Lower lobe of right lung (tissue), 2 donors: ENCODE measurements at regions not wholly inside any gene's neighbourhood (a gene's known extent, or its start where the extent isn't known, plus 50 kb on each side); places are given as distances from the start of the nearest gene placed in this dataset.

Experiments
- ATAC-seq, 2 donors: fragments of 200-7000 bp; cut with Tn5 transposase; one replicate each; pipeline ENCODE4 v1.9.1; 2020 to 2022; ENCODE audit warnings: mild to moderate bottlenecking in 2 of 2, moderate library complexity in 2 of 2
- DNase-seq: peaks from one replicate; pipeline ENCODE4 v3.0.0-alpha.2; 2020
- H3K27ac ChIP-seq: fragments of 200-600 bp; one replicate; pipeline ENCODE4 v1.8.0; 2022
- H3K27me3 ChIP-seq: fragments of 200-600 bp; one replicate; pipeline ENCODE4 v1.8.0; 2022; ENCODE audit warnings: low read depth
- H3K36me3 ChIP-seq: fragments of 200-600 bp; one replicate; pipeline ENCODE4 v1.8.0; 2022; ENCODE audit warnings: mild to moderate bottlenecking
- H3K4me1 ChIP-seq: fragments of 200-600 bp; one replicate; pipeline ENCODE4 v1.8.0; 2022
- H3K4me3 ChIP-seq: fragments of 200-600 bp; one replicate; pipeline ENCODE4 v1.8.0; 2022; ENCODE audit warnings: mild to moderate bottlenecking
- H3K9me3 ChIP-seq: fragments of 200-600 bp; one replicate; pipeline ENCODE4 v1.8.0; 2022
- CTCF ChIP-seq: fragments of 200-600 bp; IDR thresholded peaks from one replicate; pipeline ENCODE4 v1.8.0; 2022; ENCODE audit warnings: antibody characterized with exemption, mild to moderate bottlenecking
- intact Hi-C: fragments of 100-400 bp; cut with DNase I; formaldehyde crosslinking; loops from one replicate; pipeline ENCODE4 v1.11.0; 2022
- donor health status: DM: no; HTN: yes; CAD: no; lungs with severe emphysema.

- Histone ChIP-seq H3K9me3 (no peaks in the 10 kb centered on the region), H3K4me3 (no peak overlapping the region), H3K36me3 (no peaks in the 10 kb centered on the region), H3K4me1 (no peaks in the 10 kb centered on the region), H3K27ac (no peak overlapping the region), H3K27me3 (no peaks in the 10 kb centered on the region)
- intact Hi-C loops, result no loop called here
- no peak for DNase-seq
- ATAC-seq, result no peak
- TF ChIP-seq CTCF, result no peak
Measured at GRCh38 chrX:98331407-98331806, 1447.7 kb downstream of the RPA4 start.

DNA sequence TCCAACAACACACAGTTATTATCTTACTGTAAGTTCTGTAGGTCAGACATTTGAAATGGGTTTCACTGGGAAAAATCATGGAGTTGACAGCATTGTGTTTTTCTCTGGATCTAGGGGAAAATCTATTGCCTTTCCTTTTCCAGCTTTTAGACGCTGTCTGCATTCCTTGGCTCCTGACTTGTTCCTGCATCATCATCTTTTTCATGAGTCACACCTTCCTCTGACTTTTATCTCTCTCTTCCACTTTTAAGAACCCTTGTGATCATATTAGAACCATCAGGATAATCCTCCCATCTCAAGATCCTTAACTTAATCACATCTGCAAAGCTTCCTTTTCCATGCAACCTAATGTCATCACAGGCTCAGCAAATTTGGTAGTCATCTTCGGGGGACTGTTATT, 1454.8 kb downstream of the RPA4 start:
- H3K4me3 ChIP-seq, result no peak overlapping the region
- no peak for TF ChIP-seq CTCF
- no peaks in the 10 kb centered on the region for H3K4me1 ChIP-seq
- H3K9me3 ChIP-seq, result no peaks in the 10 kb centered on the region
- ATAC-seq, result no peak
- H3K36me3 ChIP-seq, result no peaks in the 10 kb centered on the region
- DNase-seq, result no peak
- intact Hi-C loops, result no loop called here
- H3K27me3 ChIP-seq, result no peaks in the 10 kb centered on the region
- no peak overlapping the region for H3K27ac ChIP-seq

GRCh38 chrX:98350940-98351339, 1467.2 kb downstream of the RPA4 start:
- Histone ChIP-seq H3K4me3 (no peak overlapping the region), H3K9me3 (no peaks in the 10 kb centered on the region), H3K4me1 (no peaks in the 10 kb centered on the region), H3K36me3 (no peaks in the 10 kb centered on the region), H3K27me3 (no peaks in the 10 kb centered on the region), H3K27ac (no peak overlapping the region)
- DNase-seq (no peak), ATAC-seq (no peak)
- intact Hi-C loops, result no loop called here
- TF ChIP-seq CTCF, result no peak

DNA sequence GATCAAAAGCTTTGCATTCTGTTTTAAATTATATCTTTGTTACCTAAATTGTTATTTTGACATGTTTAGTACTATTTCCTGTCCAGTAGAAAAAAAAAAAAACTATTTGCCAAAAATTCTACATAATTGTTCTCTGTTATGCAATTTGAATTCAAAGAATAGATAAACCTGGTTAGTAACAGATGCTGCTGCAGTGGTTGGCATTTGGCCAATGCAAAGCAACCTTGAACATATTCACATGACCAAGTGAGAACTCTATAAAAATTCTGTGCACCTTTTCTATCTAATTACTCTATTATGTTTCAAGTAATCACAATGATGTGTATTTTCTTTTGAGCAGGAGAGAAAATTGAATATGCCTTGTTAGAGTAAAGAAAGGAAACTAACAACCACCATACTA, 1473.4 kb downstream of the RPA4 start:
- Histone ChIP-seq H3K27ac (no peak overlapping the region), H3K9me3 (no peaks in the 10 kb centered on the region), H3K36me3 (no peaks in the 10 kb centered on the region), H3K4me1 (no peaks in the 10 kb centered on the region), H3K27me3 (no peaks in the 10 kb centered on the region), H3K4me3 (no peak overlapping the region)
- intact Hi-C loops, result no loop called here
- DNase-seq (no peak), ATAC-seq (no peak)
- TF ChIP-seq CTCF, result no peak

GRCh38 chrX:98362630-98363029, 1478.9 kb downstream of the RPA4 start:
- DNase-seq (no peak), ATAC-seq (no peak)
- Histone ChIP-seq H3K27me3 (no peaks in the 10 kb centered on the region), H3K9me3 (no peaks in the 10 kb centered on the region), H3K4me1 (no peaks in the 10 kb centered on the region), H3K4me3 (no peak overlapping the region), H3K36me3 (no peaks in the 10 kb centered on the region), H3K27ac (no peak overlapping the region)
- TF ChIP-seq CTCF, result no peak
- intact Hi-C loops, result no loop called here

- no peak for TF ChIP-seq CTCF
- H3K4me3 ChIP-seq, result no peak overlapping the region
- no peak overlapping the region for H3K27ac ChIP-seq
- no peak for DNase-seq
- no peaks in the 10 kb centered on the region for H3K27me3 ChIP-seq
- no peaks in the 10 kb centered on the region for H3K36me3 ChIP-seq
- intact Hi-C loops, result no loop called here
- no peaks in the 10 kb centered on the region for H3K4me1 ChIP-seq
- no peaks in the 10 kb centered on the region for H3K9me3 ChIP-seq
- ATAC-seq, result no peak
Measured at GRCh38 chrX:98371994-98372393, 1488.3 kb downstream of the RPA4 start.
